BE2C (cell line): ENCODE measurements at regions not wholly inside any gene's neighbourhood (a gene's known extent, or its start where the extent isn't known, plus 50 kb on each side); places are given as distances from the start of the nearest gene placed in this dataset.
A peak's percentile ranks its signal among the peaks of the same experiment; 100 is the strongest.

Source experiments
- DNase-seq: peaks from one replicate; pipeline ENCODE4 v3.0.0-alpha.2; 2020
- H3K27me3 ChIP-seq: fragments of 250-450 bp; sonication (Bioruptor Pico); 2 replicates; pipeline ENCODE4 v1.5.1; 2020; ENCODE audit warnings: mild to moderate bottlenecking
- H3K36me3 ChIP-seq: fragments of 250-450 bp; sonication (Bioruptor Pico); 2 replicates; pipeline ENCODE4 v1.5.1; 2020; ENCODE audit warnings: mild to moderate bottlenecking
- H3K4me1 ChIP-seq: fragments of 250-450 bp; sonication (Bioruptor Pico); 2 replicates; pipeline ENCODE4 v1.5.1; 2020
- H3K4me3 ChIP-seq: 2 replicates; pipeline ENCODE4 v1.5.1; 2011; ENCODE audit warnings: low read depth, low read length
- H3K9me3 ChIP-seq: fragments of 250-450 bp; sonication (Bioruptor Pico); 2 replicates; pipeline ENCODE4 v1.5.1; 2020
- CTCF ChIP-seq: IDR thresholded peaks from 2 replicates; pipeline ENCODE4 v1.5.1; 2012; ENCODE audit warnings: mild to moderate bottlenecking, low read depth, low read length

DNA sequence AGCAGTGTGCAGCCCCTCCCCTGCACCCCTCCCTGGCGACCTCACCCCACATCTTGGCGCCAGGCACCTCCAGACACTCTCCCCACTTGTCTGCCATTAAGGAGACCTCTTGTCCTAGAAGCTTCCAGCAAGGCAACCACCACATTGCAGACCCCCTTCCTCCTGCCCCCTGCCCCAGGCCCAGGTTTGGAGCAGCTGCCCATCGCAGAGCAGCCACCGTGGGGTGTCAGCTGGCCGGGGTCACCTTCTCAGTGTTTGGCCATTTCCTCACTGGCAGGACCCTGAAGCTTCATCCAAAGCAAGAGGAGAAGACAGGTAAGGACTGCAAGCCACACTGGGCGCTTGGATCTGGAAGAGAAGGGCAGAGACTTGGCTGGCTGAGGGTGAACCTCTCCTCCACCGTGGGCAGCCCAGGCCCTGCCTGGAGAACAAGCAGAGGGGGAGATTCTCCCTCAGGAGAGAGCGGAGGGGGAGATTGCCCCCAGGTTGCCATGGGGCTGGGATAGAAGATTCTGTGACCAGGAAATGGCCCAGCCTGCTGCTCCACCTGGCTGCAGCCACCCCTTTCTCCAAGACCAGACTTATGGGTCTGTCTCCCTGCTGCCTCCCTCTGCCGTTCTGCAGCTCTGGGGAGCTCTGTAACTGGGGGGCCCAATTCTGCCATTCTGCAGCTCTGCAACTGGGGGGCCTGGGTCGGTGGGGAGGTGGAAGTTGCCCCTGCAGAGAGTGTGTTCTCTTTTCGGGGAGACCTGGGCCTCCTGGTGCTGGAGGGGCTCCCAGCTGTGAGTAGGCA lies 72.9 kb upstream of the C14orf180 start:
- H3K9me3 ChIP-seq: peaks cover 4% of the 10 kb centered on the region
- H3K4me1 ChIP-seq: peaks cover 14% of the 10 kb centered on the region
- H3K36me3 ChIP-seq: no peaks in the 10 kb centered on the region
- no peak overlapping the region for H3K4me3 ChIP-seq
- H3K27me3 ChIP-seq: no peaks in the 10 kb centered on the region
- TF ChIP-seq CTCF: no peak
- no peak for DNase-seq

- Histone ChIP-seq H3K9me3 (no peaks in the 10 kb centered on the region; the same call in 1 of the 2 replicates), H3K4me3 (no peak overlapping the region), H3K27me3 (no peaks in the 10 kb centered on the region), H3K36me3 (no peaks in the 10 kb centered on the region), H3K4me1 (peaks cover 14% of the 10 kb centered on the region)
- no peak for DNase-seq
- no peak for TF ChIP-seq CTCF
Observed at GRCh38 chr14:104507443-104507842, 72.1 kb upstream of the C14orf180 start.

- Histone ChIP-seq H3K4me3 (no peak overlapping the region), H3K27me3 (no peaks in the 10 kb centered on the region), H3K4me1 (peaks cover 14% of the 10 kb centered on the region), H3K9me3 (no peaks in the 10 kb centered on the region), H3K36me3 (no peaks in the 10 kb centered on the region)
- DNase-seq: peak; percentile 52
- TF ChIP-seq CTCF: peak; percentile 48
Observed at GRCh38 chr14:104509673-104510072, 69.9 kb upstream of the C14orf180 start.

- Histone ChIP-seq H3K4me3 (no peak overlapping the region), H3K27me3 (no peaks in the 10 kb centered on the region), H3K9me3 (no peaks in the 10 kb centered on the region), H3K4me1 (peaks cover 14% of the 10 kb centered on the region), H3K36me3 (no peaks in the 10 kb centered on the region)
- TF ChIP-seq CTCF: no peak
- peak; percentile 58 for DNase-seq
Observed at GRCh38 chr14:104510216-104510615, 69.3 kb upstream of the C14orf180 start.

DNA sequence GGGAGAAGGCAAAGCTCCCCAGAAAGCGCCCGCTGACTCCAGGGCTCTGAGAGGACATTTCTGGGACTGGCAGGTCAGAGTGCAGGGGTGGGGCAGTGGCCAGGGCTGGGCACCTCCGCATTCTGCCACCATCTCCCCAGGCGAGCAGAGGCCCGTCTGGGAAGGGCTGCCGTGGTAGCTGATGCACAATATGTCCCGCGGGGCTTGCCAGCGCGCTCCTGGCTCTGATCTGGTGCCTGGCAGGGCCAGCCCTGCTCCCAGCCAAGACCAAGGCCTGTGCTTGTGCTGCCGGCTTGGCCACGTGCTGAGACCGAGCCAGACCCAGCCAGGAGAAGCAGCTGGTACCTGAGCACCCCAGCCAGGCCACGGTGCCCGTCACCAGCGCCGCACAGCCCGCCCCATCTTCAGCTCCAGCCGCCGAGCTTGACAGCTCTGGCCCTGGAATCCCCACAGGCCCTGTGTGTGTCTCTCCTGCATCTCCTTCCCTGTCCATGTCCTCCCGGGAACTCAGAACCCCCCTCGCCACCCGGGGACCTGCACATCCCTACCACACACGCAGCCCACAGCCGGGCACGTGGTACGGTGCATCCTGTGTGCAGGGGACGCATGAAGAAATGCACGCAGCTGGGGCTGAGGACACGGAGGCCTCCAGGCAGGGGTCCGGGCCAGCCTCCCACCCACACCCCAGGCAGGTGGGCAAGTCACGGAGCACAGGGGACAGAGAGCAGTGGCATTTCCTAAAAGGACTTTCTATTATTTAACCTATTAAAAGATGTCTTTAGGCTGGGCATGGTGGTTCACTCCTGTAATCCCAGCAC lies 68.6 kb upstream of the C14orf180 start:
- Histone ChIP-seq H3K27me3 (no peaks in the 10 kb centered on the region), H3K36me3 (no peaks in the 10 kb centered on the region), H3K9me3 (no peaks in the 10 kb centered on the region), H3K4me1 (peaks cover 14% of the 10 kb centered on the region), H3K4me3 (no peak overlapping the region)
- no peak for TF ChIP-seq CTCF
- peak; percentile 89 for DNase-seq

GRCh38 chr14:104512061-104512460 lies 67.5 kb upstream of the C14orf180 start:
- no peaks in the 10 kb centered on the region for H3K9me3 ChIP-seq
- peaks cover 14% of the 10 kb centered on the region for H3K4me1 ChIP-seq
- no peak for DNase-seq
- H3K4me3 ChIP-seq: no peak overlapping the region
- no peaks in the 10 kb centered on the region for H3K36me3 ChIP-seq
- no peak for TF ChIP-seq CTCF
- no peaks in the 10 kb centered on the region for H3K27me3 ChIP-seq
